GM12891 (cell line): ENCODE measurements at regions not wholly inside any gene's neighbourhood (a gene's known extent, or its start where the extent isn't known, plus 50 kb on each side); places are given as distances from the start of the nearest gene placed in this dataset.

ENCODE experiments used
- DNase-seq: peaks from one replicate; pipeline ENCODE4 v3.0.0; 2011; ENCODE audit warnings: low spot score; ENCODE audit not compliant: insufficient read length
- FAIRE-seq: peaks from 2 replicates; lab custom pipeline; 2011; peaks lifted over from hg19 to GRCh38; lab: Jason Lieb, UNC
- PAX5 ChIP-seq: IDR thresholded peaks from 2 replicates; pipeline ENCODE4 v1.6.1; 2011; ENCODE audit warnings: low read length, moderate library complexity, mild to moderate bottlenecking; ENCODE audit not compliant: insufficient read depth, severe bottlenecking
- POLR2A ChIP-seq: IDR thresholded peaks from 2 replicates; pipeline ENCODE4 v1.6.1; 2011; ENCODE audit warnings: low read depth, low read length, control low read depth
- POLR2AphosphoS5 ChIP-seq: IDR thresholded peaks from 2 replicates; pipeline ENCODE4 v1.6.1; 2011; ENCODE audit warnings: low read depth, low read length, control low read depth
- POU2F2 ChIP-seq: IDR thresholded peaks from 2 replicates; pipeline ENCODE4 v1.6.1; 2011; ENCODE audit warnings: low read depth, mild to moderate bottlenecking, control low read depth, low read length, moderate library complexity
- SPI1 ChIP-seq: IDR thresholded peaks from 2 replicates; pipeline ENCODE4 v1.6.1; 2011; ENCODE audit warnings: low read depth, low read length, control low read depth
- TAF1 ChIP-seq: IDR thresholded peaks from 2 replicates; pipeline ENCODE4 v1.6.1; 2011; ENCODE audit warnings: low read depth, low read length, control low read depth

DNA sequence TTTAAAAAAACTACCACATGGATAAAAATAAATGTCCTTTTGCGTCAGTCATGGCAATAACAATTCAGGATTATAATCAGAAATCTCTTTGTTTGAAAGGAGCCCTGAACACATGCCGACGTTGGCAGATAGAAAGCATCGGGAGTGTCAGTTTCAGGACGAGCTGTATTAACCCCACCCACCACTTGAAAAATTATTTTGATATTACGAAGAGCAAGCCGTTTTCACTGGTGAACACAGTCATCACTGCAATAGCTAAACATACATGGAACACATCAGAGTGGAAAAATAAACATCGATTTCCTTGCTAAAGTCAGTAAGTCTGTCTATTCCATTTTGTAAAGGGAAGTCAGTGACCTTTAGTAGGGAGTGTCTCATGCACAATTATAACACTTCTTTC is 266.4 kb upstream of the FBXL7 start:
- FAIRE-seq (no peak), DNase-seq (no peak)
- TF ChIP-seq SPI1 (no peak), TAF1 (no peak), POLR2AphosphoS5 (no peak), POU2F2 (no peak), POLR2A (no peak), PAX5 (no peak)

GRCh38 chr5:15222156-15222555 is 277.8 kb upstream of the FBXL7 start:
- DNase-seq (no peak), FAIRE-seq (no peak)
- TF ChIP-seq POLR2AphosphoS5 (no peak), POLR2A (no peak), SPI1 (no peak), TAF1 (no peak), PAX5 (no peak), POU2F2 (no peak)

DNA sequence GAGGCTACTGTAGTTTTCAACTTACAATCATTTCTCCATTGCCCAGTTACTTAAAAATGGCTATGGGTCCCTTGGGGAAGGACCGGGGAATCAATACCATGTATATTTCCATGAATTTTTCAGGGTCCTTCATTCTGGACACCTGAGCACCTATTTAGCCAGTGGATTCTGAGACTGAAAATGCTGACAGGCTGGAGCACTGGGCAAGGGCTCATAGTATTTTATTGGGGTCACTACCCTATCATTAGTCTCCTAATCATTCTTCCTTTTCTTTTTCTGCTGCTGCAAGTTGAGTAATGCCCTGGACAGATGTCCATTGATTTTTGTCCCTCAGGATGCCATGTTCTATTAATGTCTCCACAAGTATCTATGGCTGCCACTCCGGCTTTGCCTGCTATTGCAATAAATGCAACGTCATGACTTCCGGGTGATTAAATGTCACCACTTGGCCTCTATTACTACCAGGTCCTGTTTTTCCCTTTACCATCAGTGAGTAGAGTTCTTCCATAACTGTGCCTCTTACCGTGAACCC is 279.3 kb upstream of the FBXL7 start:
- no peak for DNase-seq
- TF ChIP-seq POLR2AphosphoS5 (no peak), POLR2A (no peak), PAX5 (no peak), SPI1 (no peak), TAF1 (no peak), POU2F2 (no peak)
- FAIRE-seq, result no peak

DNA sequence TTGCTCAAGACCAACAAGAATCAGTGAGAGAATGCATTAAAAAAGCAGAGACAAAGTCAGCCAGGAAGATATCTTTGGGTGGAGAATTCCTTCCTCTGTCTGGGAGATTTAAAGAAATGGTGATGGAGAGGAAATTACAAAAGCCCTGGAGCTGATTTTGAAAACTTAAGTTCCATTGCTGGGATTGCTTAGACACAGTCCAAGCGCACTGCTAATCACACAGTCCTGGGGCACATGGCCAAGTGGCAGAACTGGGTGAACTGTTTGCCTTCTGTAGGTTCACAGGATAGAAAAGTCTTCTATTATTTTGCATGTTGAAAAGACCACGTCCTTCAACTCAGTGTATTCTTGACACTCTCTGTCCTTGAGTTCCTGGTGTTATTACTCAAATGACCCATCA is 284.9 kb upstream of the FBXL7 start:
- no peak for TF ChIP-seq POLR2A
- no peak for TF ChIP-seq TAF1
- no peak for TF ChIP-seq POU2F2
- no peak for TF ChIP-seq PAX5
- no peak for TF ChIP-seq SPI1
- TF ChIP-seq POLR2AphosphoS5, result no peak
- no peak for FAIRE-seq
- DNase-seq, result no peak

GRCh38 chr5:15214010-15214409 is 286.0 kb upstream of the FBXL7 start:
- no peak for DNase-seq
- no peak for FAIRE-seq
- TF ChIP-seq PAX5 (no peak), POU2F2 (no peak), POLR2A (no peak), POLR2AphosphoS5 (no peak), SPI1 (no peak)

- FAIRE-seq, result no peak
- TF ChIP-seq POU2F2 (no peak), PAX5 (no peak), TAF1 (no peak), SPI1 (no peak), POLR2A (no peak), POLR2AphosphoS5 (no peak)
Measured at GRCh38 chr5:15209053-15209762, 290.8 kb upstream of the FBXL7 start.

GRCh38 chr5:15206133-15206532 is 293.8 kb upstream of the FBXL7 start:
- TF ChIP-seq PAX5 (no peak), POLR2AphosphoS5 (no peak), POLR2A (no peak), SPI1 (no peak), POU2F2 (no peak), TAF1 (no peak)
- DNase-seq (no peak), FAIRE-seq (no peak)

More at GRCh38 chr5:15209053-15209762, 290.8 kb upstream of the FBXL7 start:
- no peak for DNase-seq

DNA sequence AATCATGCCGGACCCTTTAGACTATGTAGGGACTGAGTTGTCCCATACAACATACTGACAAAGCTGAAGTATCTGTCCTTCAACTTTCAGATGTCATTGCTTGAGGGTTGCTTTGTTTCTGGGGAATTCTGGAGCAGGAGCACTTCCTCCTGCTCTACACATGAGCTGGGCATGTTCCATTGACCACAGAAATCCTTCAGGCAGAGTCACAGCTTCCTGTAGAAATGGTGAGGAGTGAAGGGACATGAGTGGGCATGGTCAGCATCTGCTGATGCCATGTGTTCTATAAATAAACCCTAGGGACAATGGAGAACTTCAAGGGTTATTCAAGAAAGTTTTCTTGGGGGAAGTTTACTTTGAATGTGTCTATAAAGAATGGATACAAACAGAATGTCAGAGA is 296.6 kb upstream of the FBXL7 start:
- FAIRE-seq (no peak), DNase-seq (no peak)
- TF ChIP-seq POU2F2 (no peak), TAF1 (no peak), POLR2A (no peak), PAX5 (no peak), POLR2AphosphoS5 (no peak), SPI1 (no peak)

GRCh38 chr5:15191012-15191411 is 309.0 kb upstream of the FBXL7 start:
- DNase-seq (no peak), FAIRE-seq (no peak)
- TF ChIP-seq TAF1, result no peak
